Left ventricle myocardium inferior (tissue), 1 donor: ENCODE measurements at regions not wholly inside any gene's neighbourhood (a gene's known extent, or its start where the extent isn't known, plus 50 kb on each side); places are given as distances from the start of the nearest gene placed in this dataset.

Experiments used
- DNase-seq: peaks from one replicate; pipeline ENCODE4 v3.0.0-alpha.2; 2020
- H3K27ac ChIP-seq: fragments of 200-600 bp; replicated peaks from 2 replicates; pipeline ENCODE4 v1.8.0; 2021
- H3K27me3 ChIP-seq: fragments of 200-600 bp; 2 replicates; pipeline ENCODE4 v1.8.0; 2021; ENCODE audit warnings: low read depth
- H3K36me3 ChIP-seq: fragments of 200-600 bp; 2 replicates; pipeline ENCODE4 v1.8.0; 2021
- H3K4me1 ChIP-seq: fragments of 200-600 bp; 2 replicates; pipeline ENCODE4 v1.8.0; 2021
- H3K4me3 ChIP-seq: fragments of 200-600 bp; 2 replicates; pipeline ENCODE4 v1.8.0; 2021; ENCODE audit warnings: mild to moderate bottlenecking, moderate library complexity
- H3K9me3 ChIP-seq: fragments of 200-600 bp; replicated peaks from 2 replicates; pipeline ENCODE4 v1.8.0; 2021
- intact Hi-C: fragments of 100-400 bp; cut with micrococcal nuclease; formaldehyde crosslinking; loops from one replicate; pipeline ENCODE4 v1.11.0; 2022
- TF ChIP-seq, protein P1 (sequence below): fragments of 200-600 bp; IDR thresholded peaks from 2 replicates; pipeline ENCODE4 v1.8.0; 2021; ENCODE audit warnings: antibody characterized with exemption, mild to moderate bottlenecking, borderline replicate concordance
- donor health status: DM: no; HTN: yes; CAD: no; lungs with severe emphysema.

DNA sequence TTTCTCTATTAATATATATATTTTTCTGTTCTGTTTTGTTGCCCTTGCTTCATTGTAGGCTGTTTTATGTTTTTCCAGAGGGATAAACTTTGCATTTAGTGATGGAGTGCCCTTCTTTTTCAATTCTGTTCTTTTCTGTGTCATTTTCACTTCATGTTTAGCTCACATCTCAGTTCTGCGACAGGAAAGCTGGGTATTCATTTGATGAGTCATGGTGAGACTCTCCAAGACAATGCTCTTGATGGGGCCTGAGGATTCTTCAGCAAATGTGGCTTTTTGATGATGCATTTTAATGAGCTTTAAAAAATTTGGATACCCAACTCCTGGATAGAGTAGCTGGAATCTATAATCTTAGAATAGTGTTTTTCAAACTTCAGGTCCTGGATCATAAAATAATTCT is 56.5 kb upstream of the SPATA31D4 start:
- Histone ChIP-seq H3K36me3 (no peaks in the 10 kb centered on the region), H3K4me1 (peaks cover 7% of the 10 kb centered on the region), H3K4me3 (no peak overlapping the region), H3K27ac (no peak overlapping the region), H3K27me3 (no peaks in the 10 kb centered on the region), H3K9me3 (peaks cover 9% of the 10 kb centered on the region)
- TF ChIP-seq, protein P1, sequence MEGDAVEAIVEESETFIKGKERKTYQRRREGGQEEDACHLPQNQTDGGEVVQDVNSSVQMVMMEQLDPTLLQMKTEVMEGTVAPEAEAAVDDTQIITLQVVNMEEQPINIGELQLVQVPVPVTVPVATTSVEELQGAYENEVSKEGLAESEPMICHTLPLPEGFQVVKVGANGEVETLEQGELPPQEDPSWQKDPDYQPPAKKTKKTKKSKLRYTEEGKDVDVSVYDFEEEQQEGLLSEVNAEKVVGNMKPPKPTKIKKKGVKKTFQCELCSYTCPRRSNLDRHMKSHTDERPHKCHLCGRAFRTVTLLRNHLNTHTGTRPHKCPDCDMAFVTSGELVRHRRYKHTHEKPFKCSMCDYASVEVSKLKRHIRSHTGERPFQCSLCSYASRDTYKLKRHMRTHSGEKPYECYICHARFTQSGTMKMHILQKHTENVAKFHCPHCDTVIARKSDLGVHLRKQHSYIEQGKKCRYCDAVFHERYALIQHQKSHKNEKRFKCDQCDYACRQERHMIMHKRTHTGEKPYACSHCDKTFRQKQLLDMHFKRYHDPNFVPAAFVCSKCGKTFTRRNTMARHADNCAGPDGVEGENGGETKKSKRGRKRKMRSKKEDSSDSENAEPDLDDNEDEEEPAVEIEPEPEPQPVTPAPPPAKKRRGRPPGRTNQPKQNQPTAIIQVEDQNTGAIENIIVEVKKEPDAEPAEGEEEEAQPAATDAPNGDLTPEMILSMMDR, result no peak
- DNase-seq, result no peak
- intact Hi-C loops, result no loop called here

DNA sequence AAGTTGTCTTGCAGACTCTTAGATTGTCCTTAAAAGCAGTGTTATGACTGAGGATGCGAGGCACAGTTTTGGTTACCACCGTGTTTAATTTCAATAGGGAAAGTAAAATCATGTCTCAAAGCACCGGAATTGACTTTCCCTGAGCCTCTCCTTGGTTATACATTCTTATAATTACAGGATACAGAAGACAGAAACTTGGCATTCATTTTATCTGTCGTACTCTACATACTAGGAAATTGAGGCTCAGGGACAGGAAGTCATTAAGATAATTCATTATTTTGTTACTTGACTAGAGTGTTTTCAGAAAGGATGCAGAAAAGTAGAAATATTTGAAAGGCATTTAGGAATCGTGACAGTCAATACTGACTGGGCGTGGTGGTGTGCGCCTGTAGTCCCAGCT is 54.0 kb upstream of the SPATA31D4 start:
- TF ChIP-seq, protein P1, result no peak
- Histone ChIP-seq H3K9me3 (peaks cover 9% of the 10 kb centered on the region), H3K4me3 (no peak overlapping the region), H3K27ac (peak overlapping the region; percentile 62), H3K4me1 (peaks cover 7% of the 10 kb centered on the region), H3K36me3 (no peaks in the 10 kb centered on the region), H3K27me3 (no peaks in the 10 kb centered on the region)
- no peak for DNase-seq
- intact Hi-C loops, result no loop called here

DNA sequence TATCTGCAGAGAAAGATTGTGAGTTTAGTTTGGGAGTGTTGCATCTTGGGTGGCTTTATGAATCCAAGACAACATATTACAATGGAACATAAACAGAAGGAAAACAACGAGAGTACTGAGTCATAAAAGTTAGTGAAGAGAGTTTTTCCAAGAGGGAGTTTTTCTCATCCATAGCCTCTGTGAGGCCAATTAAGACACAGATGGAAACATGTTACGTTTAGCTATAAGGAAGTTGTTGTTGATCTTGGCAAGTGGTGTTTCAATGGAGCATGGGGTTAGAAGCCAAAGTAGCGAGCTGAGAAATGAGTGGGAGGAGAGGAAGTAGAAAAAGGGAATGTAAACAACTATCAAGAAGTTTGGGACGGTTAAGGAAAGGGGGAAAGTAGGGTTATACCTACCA is 53.3 kb upstream of the SPATA31D4 start:
- TF ChIP-seq, protein P1, result no peak
- Histone ChIP-seq H3K9me3 (peaks cover 9% of the 10 kb centered on the region), H3K4me3 (no peak overlapping the region), H3K27ac (peak overlapping the region; percentile 62), H3K4me1 (peaks cover 12% of the 10 kb centered on the region), H3K36me3 (no peaks in the 10 kb centered on the region), H3K27me3 (no peaks in the 10 kb centered on the region)
- no peak for DNase-seq
- intact Hi-C loops, result no loop called here

- Histone ChIP-seq H3K27me3 (peaks cover under 1% of the 10 kb centered on the region), H3K4me3 (no peak overlapping the region), H3K36me3 (no peaks in the 10 kb centered on the region), H3K27ac (no peak overlapping the region), H3K9me3 (no peaks in the 10 kb centered on the region), H3K4me1 (peaks cover 14% of the 10 kb centered on the region)
- TF ChIP-seq, protein P1, result no peak
- no peak for DNase-seq
- intact Hi-C loops, result no loop called here
Observed at GRCh38 chr9:81877047-81877446, 51.2 kb upstream of the SPATA31D4 start.
